ENCODE measurements at regions not wholly inside any gene's neighbourhood (a gene's known extent, or its start where the extent isn't known, plus 50 kb on each side); places are given as distances from the start of the nearest gene placed in this dataset.

- TF ChIP-seq, protein P1, sequence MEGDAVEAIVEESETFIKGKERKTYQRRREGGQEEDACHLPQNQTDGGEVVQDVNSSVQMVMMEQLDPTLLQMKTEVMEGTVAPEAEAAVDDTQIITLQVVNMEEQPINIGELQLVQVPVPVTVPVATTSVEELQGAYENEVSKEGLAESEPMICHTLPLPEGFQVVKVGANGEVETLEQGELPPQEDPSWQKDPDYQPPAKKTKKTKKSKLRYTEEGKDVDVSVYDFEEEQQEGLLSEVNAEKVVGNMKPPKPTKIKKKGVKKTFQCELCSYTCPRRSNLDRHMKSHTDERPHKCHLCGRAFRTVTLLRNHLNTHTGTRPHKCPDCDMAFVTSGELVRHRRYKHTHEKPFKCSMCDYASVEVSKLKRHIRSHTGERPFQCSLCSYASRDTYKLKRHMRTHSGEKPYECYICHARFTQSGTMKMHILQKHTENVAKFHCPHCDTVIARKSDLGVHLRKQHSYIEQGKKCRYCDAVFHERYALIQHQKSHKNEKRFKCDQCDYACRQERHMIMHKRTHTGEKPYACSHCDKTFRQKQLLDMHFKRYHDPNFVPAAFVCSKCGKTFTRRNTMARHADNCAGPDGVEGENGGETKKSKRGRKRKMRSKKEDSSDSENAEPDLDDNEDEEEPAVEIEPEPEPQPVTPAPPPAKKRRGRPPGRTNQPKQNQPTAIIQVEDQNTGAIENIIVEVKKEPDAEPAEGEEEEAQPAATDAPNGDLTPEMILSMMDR (conservative IDR thresholded peaks at IDR 0.05 in 1 of 2, IDR thresholded peaks at IDR 0.05 in 1 of 2; ENCODE audit: low read depth in 1 of 2, low read length in 2 of 2) = no peak
- TF ChIP-seq EZH2 (IDR thresholded peaks at IDR 0.05; ENCODE audit: low read length, missing control alignments) = no peak
- no peaks in the 10 kb centered on the region for H3K79me2 ChIP-seq (ENCODE audit: control insufficient read depth, insufficient read depth, low read length)
- H3K4me3 ChIP-seq (replicated peaks in 1 of 4; ENCODE audit: control extremely low read depth in 1 of 4, insufficient read depth in 1 of 4, low read depth in 3 of 4, low read length in 4 of 4) = no peak overlapping the region
- H3K27me3 ChIP-seq (ENCODE audit: control insufficient read depth, insufficient read depth, low read length) = no peaks in the 10 kb centered on the region
- no peak overlapping the region for H3K4me2 ChIP-seq (ENCODE audit: extremely low read depth, insufficient read depth, low read length)
- no peaks in the 10 kb centered on the region for H3K9me3 ChIP-seq (ENCODE audit: control insufficient read depth, insufficient read depth, low read depth, low read length)
- H3K9ac ChIP-seq (ENCODE audit: insufficient read depth, low read length) = no peak overlapping the region
- H2AFZ ChIP-seq (ENCODE audit: low read length) = no peak overlapping the region
- DNase-seq (ENCODE audit: low read depth in 2 of 2) = no peak
- no peaks in the 10 kb centered on the region for H4K20me1 ChIP-seq (ENCODE audit: control insufficient read depth, extremely low read depth, insufficient read depth, low read length)
- H3K4me1 ChIP-seq (ENCODE audit: control insufficient read depth, extremely low read depth, insufficient read depth, low read length) = no peaks in the 10 kb centered on the region
- no peak overlapping the region for H3K27ac ChIP-seq (ENCODE audit: insufficient read depth, low read length)
- H3K36me3 ChIP-seq (ENCODE audit: control insufficient read depth, insufficient read depth, low read length) = no peaks in the 10 kb centered on the region
Observed at GRCh38 chr2:228257379-228257778, 75.9 kb upstream of the SPHKAP start.

GRCh38 chr2:228253752-228254151, 72.3 kb upstream of the SPHKAP start:
- Histone ChIP-seq H3K27me3 (ENCODE audit: control insufficient read depth, insufficient read depth, low read length) (no peaks in the 10 kb centered on the region), H3K4me3 (replicated peaks in 1 of 4; ENCODE audit: control extremely low read depth in 1 of 4, insufficient read depth in 1 of 4, low read depth in 3 of 4, low read length in 4 of 4) (no peak overlapping the region), H4K20me1 (ENCODE audit: control insufficient read depth, extremely low read depth, insufficient read depth, low read length) (no peaks in the 10 kb centered on the region), H3K79me2 (ENCODE audit: control insufficient read depth, insufficient read depth, low read length) (no peaks in the 10 kb centered on the region), H3K9me3 (ENCODE audit: control insufficient read depth, insufficient read depth, low read depth, low read length) (no peaks in the 10 kb centered on the region), H3K36me3 (ENCODE audit: control insufficient read depth, insufficient read depth, low read length) (no peaks in the 10 kb centered on the region), H3K9ac (ENCODE audit: insufficient read depth, low read length) (no peak overlapping the region), H3K27ac (ENCODE audit: insufficient read depth, low read length) (no peak overlapping the region), H2AFZ (ENCODE audit: low read length) (no peak overlapping the region), H3K4me2 (ENCODE audit: extremely low read depth, insufficient read depth, low read length) (no peak overlapping the region), H3K4me1 (ENCODE audit: control insufficient read depth, extremely low read depth, insufficient read depth, low read length) (no peaks in the 10 kb centered on the region)
- no peak for TF ChIP-seq EZH2 (IDR thresholded peaks at IDR 0.05; ENCODE audit: low read length, missing control alignments)
- TF ChIP-seq, protein P1 (conservative IDR thresholded peaks at IDR 0.05 in 1 of 2, IDR thresholded peaks at IDR 0.05 in 1 of 2; ENCODE audit: low read depth in 1 of 2, low read length in 2 of 2) = no peak
- DNase-seq (ENCODE audit: low read depth in 2 of 2) = no peak

- H2AFZ ChIP-seq (ENCODE audit: low read length) = no peak overlapping the region
- no peak overlapping the region for H3K9ac ChIP-seq (ENCODE audit: insufficient read depth, low read length)
- no peak overlapping the region for H3K27ac ChIP-seq (ENCODE audit: insufficient read depth, low read length)
- no peaks in the 10 kb centered on the region for H3K27me3 ChIP-seq (ENCODE audit: control insufficient read depth, insufficient read depth, low read length)
- no peak for DNase-seq (ENCODE audit: low read depth in 2 of 2)
- H3K9me3 ChIP-seq (ENCODE audit: control insufficient read depth, insufficient read depth, low read depth, low read length) = no peaks in the 10 kb centered on the region
- no peaks in the 10 kb centered on the region for H4K20me1 ChIP-seq (ENCODE audit: control insufficient read depth, extremely low read depth, insufficient read depth, low read length)
- H3K4me3 ChIP-seq (replicated peaks in 1 of 4; ENCODE audit: control extremely low read depth in 1 of 4, insufficient read depth in 1 of 4, low read depth in 3 of 4, low read length in 4 of 4) = no peak overlapping the region
- TF ChIP-seq, protein P1 (conservative IDR thresholded peaks at IDR 0.05 in 1 of 2, IDR thresholded peaks at IDR 0.05 in 1 of 2; ENCODE audit: low read depth in 1 of 2, low read length in 2 of 2) = no peak
- TF ChIP-seq EZH2 (IDR thresholded peaks at IDR 0.05; ENCODE audit: low read length, missing control alignments) = no peak
- no peaks in the 10 kb centered on the region for H3K79me2 ChIP-seq (ENCODE audit: control insufficient read depth, insufficient read depth, low read length)
- H3K4me2 ChIP-seq (ENCODE audit: extremely low read depth, insufficient read depth, low read length) = no peak overlapping the region
- no peaks in the 10 kb centered on the region for H3K36me3 ChIP-seq (ENCODE audit: control insufficient read depth, insufficient read depth, low read length)
- H3K4me1 ChIP-seq (ENCODE audit: control insufficient read depth, extremely low read depth, insufficient read depth, low read length) = no peaks in the 10 kb centered on the region
Observed at GRCh38 chr2:228247335-228247734, 65.8 kb upstream of the SPHKAP start.
